ENCODE measurements at regions not wholly inside any gene's neighbourhood (a gene's known extent, or its start where the extent isn't known, plus 50 kb on each side); places are given as distances from the start of the nearest gene placed in this dataset.
"Not testable (repeated sequence)": the region's sequence is repeated elsewhere in the genome, so short reads cannot be mapped to it uniquely, and the experiment has no call there.

GRCh38 chr2:19119326-19120001 is 239.0 kb downstream of the OSR1 start:
- H3K4me3 ChIP-seq (ENCODE audit: low read depth, low read length): no peak overlapping the region

GRCh38 chr2:19116918-19117317 is 241.5 kb downstream of the OSR1 start:
- no peak overlapping the region for H3K4me3 ChIP-seq (ENCODE audit: low read depth, low read length)
- DNase-seq (ENCODE audit: low read depth): no peak

More at GRCh38 chr2:19119326-19120001, 239.0 kb downstream of the OSR1 start:
- no peak for DNase-seq (ENCODE audit: low read depth)

GRCh38 chr2:19114754-19115231 is 243.6 kb downstream of the OSR1 start:
- DNase-seq (ENCODE audit: low read depth): no peak

GRCh38 chr2:19114126-19114525 is 244.3 kb downstream of the OSR1 start:
- no peak for DNase-seq (ENCODE audit: low read depth)

More at GRCh38 chr2:19114754-19115231, 243.6 kb downstream of the OSR1 start:
- H3K4me3 ChIP-seq (ENCODE audit: low read depth, low read length): no peak overlapping the region

GRCh38 chr2:19111354-19111753 is 247.1 kb downstream of the OSR1 start:
- no peak for DNase-seq (ENCODE audit: low read depth)
- no peak overlapping the region for H3K4me3 ChIP-seq (ENCODE audit: low read depth, low read length)

More at GRCh38 chr2:19114126-19114525, 244.3 kb downstream of the OSR1 start:
- H3K4me3 ChIP-seq (ENCODE audit: low read depth, low read length): no peak overlapping the region

- no peak overlapping the region for H3K4me3 ChIP-seq (ENCODE audit: low read depth, low read length)
- DNase-seq (ENCODE audit: low read depth): no peak
Measured at GRCh38 chr2:19109518-19109917, 248.9 kb downstream of the OSR1 start.

- DNase-seq (ENCODE audit: low read depth): no peak
- no peak overlapping the region for H3K4me3 ChIP-seq (ENCODE audit: low read depth, low read length)
Measured at GRCh38 chr2:19106376-19106775, 252.0 kb downstream of the OSR1 start.

GRCh38 chr2:19104503-19104902 is 253.9 kb downstream of the OSR1 start:
- no peak for DNase-seq (ENCODE audit: low read depth)

GRCh38 chr2:19102696-19103423 is 255.6 kb downstream of the OSR1 start:
- H3K4me3 ChIP-seq (ENCODE audit: low read depth, low read length): no peak overlapping the region
- no peak for DNase-seq (ENCODE audit: low read depth)

More at GRCh38 chr2:19104503-19104902, 253.9 kb downstream of the OSR1 start:
- no peak overlapping the region for H3K4me3 ChIP-seq (ENCODE audit: low read depth, low read length)

- no peak overlapping the region for H3K4me3 ChIP-seq (ENCODE audit: low read depth, low read length)
- DNase-seq (ENCODE audit: low read depth): no peak
Measured at GRCh38 chr2:19101968-19102367, 256.5 kb downstream of the OSR1 start.

- no peak overlapping the region for H3K4me3 ChIP-seq (ENCODE audit: low read depth, low read length)
- DNase-seq (ENCODE audit: low read depth): no peak
Measured at GRCh38 chr2:19100570-19100969, 257.9 kb downstream of the OSR1 start.

GRCh38 chr2:19099181-19099580 is 259.2 kb downstream of the OSR1 start:
- H3K4me3 ChIP-seq (ENCODE audit: low read depth, low read length): no peak overlapping the region
- no peak for DNase-seq (ENCODE audit: low read depth)

- no peak for DNase-seq (ENCODE audit: low read depth)
- H3K4me3 ChIP-seq (ENCODE audit: low read depth, low read length): no peak overlapping the region
Measured at GRCh38 chr2:19098467-19099160, 259.8 kb downstream of the OSR1 start.

GRCh38 chr2:19089476-19089875 is 268.9 kb downstream of the OSR1 start:
- H3K4me3 ChIP-seq (ENCODE audit: low read depth, low read length); DNase-seq (ENCODE audit: low read depth): not testable (repeated sequence)

GRCh38 chr2:19086231-19086651 is 272.2 kb downstream of the OSR1 start:
- no peak for DNase-seq (ENCODE audit: low read depth)

GRCh38 chr2:19078709-19079108 is 279.7 kb downstream of the OSR1 start:
- DNase-seq (ENCODE audit: low read depth): no peak
- H3K4me3 ChIP-seq (ENCODE audit: low read depth, low read length): no peak overlapping the region

More at GRCh38 chr2:19086231-19086651, 272.2 kb downstream of the OSR1 start:
- H3K4me3 ChIP-seq (ENCODE audit: low read depth, low read length): no peak overlapping the region

- H3K4me3 ChIP-seq (ENCODE audit: low read depth, low read length): no peak overlapping the region
- peak; percentile 53 for DNase-seq (ENCODE audit: low read depth)
Measured at GRCh38 chr2:19073522-19073921, 284.9 kb downstream of the OSR1 start.

- no peak for DNase-seq (ENCODE audit: low read depth)
- no peak overlapping the region for H3K4me3 ChIP-seq (ENCODE audit: low read depth, low read length)
Measured at GRCh38 chr2:19072161-19072560, 286.3 kb downstream of the OSR1 start.

- DNase-seq (ENCODE audit: low read depth): no peak
- H3K4me3 ChIP-seq (ENCODE audit: low read depth, low read length): no peak overlapping the region
Measured at GRCh38 chr2:19070886-19071285, 287.5 kb downstream of the OSR1 start.

- H3K4me3 ChIP-seq (ENCODE audit: low read depth, low read length): no peak overlapping the region
- no peak for DNase-seq (ENCODE audit: low read depth)
Measured at GRCh38 chr2:19068206-19068605, 290.2 kb downstream of the OSR1 start.

Measured in skeletal muscle cell (primary cell).